PC-9 (cell line): ENCODE measurements at regions not wholly inside any gene's neighbourhood (a gene's known extent, or its start where the extent isn't known, plus 50 kb on each side); places are given as distances from the start of the nearest gene placed in this dataset.

Experiments
- BruUV-seq: library from RNA; stranded (reverse); fragments of 400-500 nt; replicated peaks from 2 replicates; lab custom pipeline; 2021; lab: Mats Ljungman, UMichigan
- CTCF ChIA-PET: fragments of 300-600 bp; sonication (Branson Sonifier 250); formaldehyde crosslinking; loops from one replicate; lab custom pipeline; 2022; ENCODE audit warnings: antibody characterized with exemption; lab: Charles Lee
- POLR2A ChIA-PET: fragments of 300-600 bp; sonication (Branson Sonifier 250); formaldehyde crosslinking; loops from one replicate; lab custom pipeline; 2022; ENCODE audit warnings: antibody characterized with exemption; ENCODE audit not compliant: unreplicated experiment; lab: Charles Lee
- DNase-seq, 2 experiments: peaks; one replicate each; pipeline versions ENCODE4 v3.0.0 to v3.0.0-alpha.2; 2015 to 2022; ENCODE audit warnings: mixed read lengths in 1 of 2
- H2AFZ ChIP-seq: fragments of 200-600 bp; sonication (generic); 2 replicates; pipeline ENCODE4 v1.8.1; 2017; ENCODE audit warnings: antibody characterized with exemption
- H3F3A ChIP-seq: fragments of 200-600 bp; sonication (generic); 2 replicates; pipeline ENCODE4 v1.8.1; 2017; ENCODE audit warnings: antibody characterized with exemption, mild to moderate bottlenecking, low read depth; ENCODE audit not compliant: insufficient read depth
- H3K27ac ChIP-seq: fragments of 200-600 bp; sonication (generic); 2 replicates; pipeline ENCODE4 v1.6.1; 2016; ENCODE audit warnings: mixed run types
- H3K27me3 ChIP-seq: fragments of 200-600 bp; sonication (generic); 2 replicates; pipeline ENCODE4 v1.6.1; 2016; ENCODE audit warnings: low read depth, mixed run types; ENCODE audit not compliant: insufficient read depth
- H3K36me3 ChIP-seq: fragments of 200-600 bp; sonication (generic); 2 replicates; pipeline ENCODE4 v1.6.1; 2016; ENCODE audit warnings: low read depth, mixed run types
- H3K4me1 ChIP-seq: fragments of 200-600 bp; sonication (generic); replicated peaks from 2 replicates; pipeline ENCODE4 v1.6.1; 2016; ENCODE audit warnings: mixed run types; ENCODE audit not compliant: insufficient read depth
- H3K4me2 ChIP-seq: fragments of 200-600 bp; sonication (generic); 2 replicates; pipeline ENCODE4 v1.6.1; 2017; ENCODE audit warnings: mixed run types
- H3K4me3 ChIP-seq: fragments of 200-600 bp; sonication (generic); 2 replicates; pipeline ENCODE4 v1.6.1; 2016; ENCODE audit warnings: mixed run types
- H3K79me2 ChIP-seq: fragments of 200-600 bp; sonication (generic); 2 replicates; pipeline ENCODE4 v1.6.1; 2017; ENCODE audit warnings: low read depth, mixed run types
- H3K9me2 ChIP-seq: fragments of 200-600 bp; sonication (generic); 2 replicates; pipeline ENCODE4 v1.8.1; 2017; ENCODE audit warnings: mild to moderate bottlenecking; ENCODE audit not compliant: insufficient read depth
- H3K9me3 ChIP-seq: fragments of 200-600 bp; sonication (generic); 2 replicates; pipeline ENCODE4 v1.8.1; 2016; ENCODE audit warnings: low read depth; ENCODE audit not compliant: insufficient read depth
- H4K20me1 ChIP-seq: fragments of 200-600 bp; sonication (generic); 2 replicates; pipeline ENCODE4 v1.8.1; 2017; ENCODE audit not compliant: insufficient read depth
- EZH2 ChIP-seq: fragments of 200-600 bp; sonication (generic); IDR thresholded peaks from 2 replicates; pipeline ENCODE4 v1.8.0; 2017; ENCODE audit warnings: antibody characterized with exemption, low read depth
- intact Hi-C: fragments of 100-400 bp; cut with micrococcal nuclease; formaldehyde crosslinking; loops from one replicate; pipeline ENCODE4 v1.10.0; 2022; ENCODE audit not compliant: unreplicated experiment
- TF ChIP-seq, protein P1 (sequence below): fragments of 200-600 bp; sonication (generic); conservative IDR thresholded peaks from 2 replicates; pipeline ENCODE4 v1.6.1; 2017; ENCODE audit warnings: mixed run types, antibody characterized with exemption, mild to moderate bottlenecking, moderate library complexity

DNA sequence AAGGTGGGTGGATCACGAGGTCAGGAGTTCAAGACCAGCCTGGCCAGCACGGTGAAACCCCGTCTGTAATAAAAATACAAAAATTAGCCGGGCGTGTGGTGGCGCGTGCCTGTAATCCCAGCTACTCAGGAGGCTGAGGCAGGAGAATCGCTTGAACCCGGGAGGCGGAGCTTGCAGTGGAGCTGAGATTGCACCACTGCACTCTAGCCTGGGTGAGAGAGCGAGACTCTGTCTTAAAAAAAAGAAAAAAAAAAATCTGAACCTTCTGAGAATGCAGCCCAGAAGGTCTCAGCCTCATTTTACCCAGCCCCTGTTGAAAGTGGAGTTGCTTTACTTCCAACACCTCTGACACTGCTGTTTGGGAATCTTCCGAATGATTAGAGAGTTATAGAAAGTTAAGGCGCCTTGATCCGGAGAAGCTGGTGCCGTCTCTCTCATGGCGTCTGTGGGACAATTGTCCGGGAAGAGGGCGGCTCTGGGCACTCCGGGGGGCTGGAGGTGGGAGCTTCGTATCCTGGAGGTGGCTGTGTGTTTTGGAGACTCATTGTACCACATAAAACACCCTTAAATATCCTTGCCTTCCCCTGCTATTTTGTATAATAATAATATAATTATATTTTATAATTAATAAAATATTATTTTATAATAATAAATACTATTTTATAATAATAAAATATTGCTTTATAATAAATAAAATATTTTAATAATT, 92.7 kb upstream of the PPP2R3B start:
- Histone ChIP-seq H3K79me2 (no peaks in the 10 kb centered on the region), H3K36me3 (no peaks in the 10 kb centered on the region), H3K9me3 (no peaks in the 10 kb centered on the region; the same call in 1 of the 2 replicates), H3K4me3 (no peak overlapping the region), H3K27me3 (peaks cover 60% of the 10 kb centered on the region), H4K20me1 (no peaks in the 10 kb centered on the region), H3F3A (no peaks in the 10 kb centered on the region), H3K4me2 (no peak overlapping the region), H2AFZ (no peak overlapping the region), H3K4me1 (no peaks in the 10 kb centered on the region), H3K27ac (no peak overlapping the region), H3K9me2 (no peaks in the 10 kb centered on the region)
- POLR2A ChIA-PET, result no interaction called here
- TF ChIP-seq EZH2, result no peak
- TF ChIP-seq, protein P1, sequence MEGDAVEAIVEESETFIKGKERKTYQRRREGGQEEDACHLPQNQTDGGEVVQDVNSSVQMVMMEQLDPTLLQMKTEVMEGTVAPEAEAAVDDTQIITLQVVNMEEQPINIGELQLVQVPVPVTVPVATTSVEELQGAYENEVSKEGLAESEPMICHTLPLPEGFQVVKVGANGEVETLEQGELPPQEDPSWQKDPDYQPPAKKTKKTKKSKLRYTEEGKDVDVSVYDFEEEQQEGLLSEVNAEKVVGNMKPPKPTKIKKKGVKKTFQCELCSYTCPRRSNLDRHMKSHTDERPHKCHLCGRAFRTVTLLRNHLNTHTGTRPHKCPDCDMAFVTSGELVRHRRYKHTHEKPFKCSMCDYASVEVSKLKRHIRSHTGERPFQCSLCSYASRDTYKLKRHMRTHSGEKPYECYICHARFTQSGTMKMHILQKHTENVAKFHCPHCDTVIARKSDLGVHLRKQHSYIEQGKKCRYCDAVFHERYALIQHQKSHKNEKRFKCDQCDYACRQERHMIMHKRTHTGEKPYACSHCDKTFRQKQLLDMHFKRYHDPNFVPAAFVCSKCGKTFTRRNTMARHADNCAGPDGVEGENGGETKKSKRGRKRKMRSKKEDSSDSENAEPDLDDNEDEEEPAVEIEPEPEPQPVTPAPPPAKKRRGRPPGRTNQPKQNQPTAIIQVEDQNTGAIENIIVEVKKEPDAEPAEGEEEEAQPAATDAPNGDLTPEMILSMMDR, result no peak
- CTCF ChIA-PET, result no interaction called here
- no peak for DNase-seq
- no TSS peak for BruUV-seq
- intact Hi-C loops, result no loop called here

DNA sequence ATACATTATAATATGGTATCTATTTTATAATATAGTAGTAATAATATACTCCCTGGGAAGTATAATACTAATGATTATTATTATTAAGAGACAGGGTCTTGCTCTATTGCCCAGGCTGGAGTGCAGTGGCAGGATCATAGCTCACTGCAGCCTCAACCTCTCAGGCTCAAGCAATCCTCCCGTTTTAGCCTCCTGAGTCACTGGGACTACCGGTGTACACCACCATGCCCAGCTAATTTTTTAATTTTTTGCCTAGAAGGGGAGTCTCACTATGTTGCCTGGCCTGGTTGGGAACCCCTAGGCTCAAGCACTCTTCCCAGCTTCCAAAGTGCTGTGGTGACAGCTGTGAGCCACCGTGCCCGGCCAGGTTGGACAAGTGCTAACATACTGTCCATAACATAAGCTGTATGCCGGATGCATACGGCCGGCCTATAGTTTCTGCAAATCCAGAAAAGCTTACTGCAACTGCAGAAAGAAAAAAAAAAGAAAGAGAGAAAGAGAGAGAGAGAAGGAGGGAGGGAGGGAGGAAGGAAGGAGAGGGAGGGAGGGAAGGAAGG, 94.2 kb upstream of the PPP2R3B start:
- Histone ChIP-seq H3K27ac (no peak overlapping the region), H3K9me3 (no peaks in the 10 kb centered on the region; the same call in 1 of the 2 replicates), H2AFZ (no peak overlapping the region), H3K4me3 (no peak overlapping the region), H4K20me1 (no peaks in the 10 kb centered on the region), H3K79me2 (no peaks in the 10 kb centered on the region), H3K4me2 (no peak overlapping the region), H3K9me2 (no peaks in the 10 kb centered on the region), H3K4me1 (no peaks in the 10 kb centered on the region), H3K27me3 (peaks cover 53% of the 10 kb centered on the region), H3K36me3 (no peaks in the 10 kb centered on the region), H3F3A (no peaks in the 10 kb centered on the region)
- no TSS peak for BruUV-seq
- DNase-seq, result no peak
- TF ChIP-seq, protein P1, result no peak
- no peak for TF ChIP-seq EZH2
- ChIA-PET POLR2A (no interaction called here), CTCF (no interaction called here)
- intact Hi-C loops, result no loop called here

- H2AFZ ChIP-seq, result no peak overlapping the region
These were observed 95.5 kb upstream of the PPP2R3B start for GRCh38 chrX:482192-482701.

More at GRCh38 chrX:482192-482701, 95.5 kb upstream of the PPP2R3B start:
- no peak for DNase-seq
- Histone ChIP-seq H3K36me3 (no peaks in the 10 kb centered on the region), H3K4me2 (no peak overlapping the region), H3K4me3 (no peak overlapping the region), H3K27ac (no peak overlapping the region), H3K79me2 (no peaks in the 10 kb centered on the region), H3K4me1 (no peaks in the 10 kb centered on the region), H3F3A (no peaks in the 10 kb centered on the region), H3K27me3 (peaks cover 54% of the 10 kb centered on the region), H3K9me2 (no peaks in the 10 kb centered on the region), H3K9me3 (peaks cover 6% of the 10 kb centered on the region; the same call in 1 of the 2 replicates), H4K20me1 (0 out of 2 replicates have a peak, but pooled peaks cover 3% of the 10 kb centered on the region)
- TF ChIP-seq EZH2, result no peak
- TF ChIP-seq, protein P1, result no peak
- intact Hi-C loops, result no loop called here
- CTCF ChIA-PET, result no interaction called here
- BruUV-seq, result no TSS peak
- POLR2A ChIA-PET, result no interaction called here
